ENCODE measurements at regions not wholly inside any gene's neighbourhood (a gene's known extent, or its start where the extent isn't known, plus 50 kb on each side); places are given as distances from the start of the nearest gene placed in this dataset.

- H3K36me3 ChIP-seq: no peaks in the 10 kb centered on the region
- H3K4me1 ChIP-seq (ENCODE audit: control insufficient read depth in 1 of 2, insufficient read depth in 1 of 2, low read depth in 1 of 2, low read length in 1 of 2): no peaks in the 10 kb centered on the region
- H3K4me3 ChIP-seq (ENCODE audit: low read depth in 1 of 2, low read length in 1 of 2): no peak overlapping the region
- H3K27me3 ChIP-seq: no peaks in the 10 kb centered on the region
- no peak for TF ChIP-seq CTCF (IDR thresholded peaks at IDR 0.05)
- H3K27ac ChIP-seq: no peak overlapping the region
- H3K9me3 ChIP-seq: no peaks in the 10 kb centered on the region
Observed at GRCh38 chr13:80083853-80084676, 256.9 kb downstream of the SPRY2 start.

- H3K4me3 ChIP-seq (ENCODE audit: low read depth in 1 of 2, low read length in 1 of 2): no peak overlapping the region
- no peaks in the 10 kb centered on the region for H3K36me3 ChIP-seq
- no peak for TF ChIP-seq CTCF (IDR thresholded peaks at IDR 0.05)
- H3K27ac ChIP-seq: no peak overlapping the region
- H3K27me3 ChIP-seq: no peaks in the 10 kb centered on the region
- no peaks in the 10 kb centered on the region for H3K4me1 ChIP-seq (ENCODE audit: control insufficient read depth in 1 of 2, insufficient read depth in 1 of 2, low read depth in 1 of 2, low read length in 1 of 2)
- H3K9me3 ChIP-seq: no peaks in the 10 kb centered on the region
Observed at GRCh38 chr13:80083081-80083852, 257.7 kb downstream of the SPRY2 start.

GRCh38 chr13:80082396-80083080, 258.4 kb downstream of the SPRY2 start:
- Histone ChIP-seq H3K9me3 (no peaks in the 10 kb centered on the region), H3K4me3 (ENCODE audit: low read depth in 1 of 2, low read length in 1 of 2) (no peak overlapping the region), H3K36me3 (no peaks in the 10 kb centered on the region), H3K4me1 (ENCODE audit: control insufficient read depth in 1 of 2, insufficient read depth in 1 of 2, low read depth in 1 of 2, low read length in 1 of 2) (no peaks in the 10 kb centered on the region), H3K27me3 (no peaks in the 10 kb centered on the region), H3K27ac (no peak overlapping the region)
- no peak for TF ChIP-seq CTCF (IDR thresholded peaks at IDR 0.05)

GRCh38 chr13:80074811-80075210, 266.1 kb downstream of the SPRY2 start:
- Histone ChIP-seq H3K4me1 (ENCODE audit: control insufficient read depth in 1 of 2, insufficient read depth in 1 of 2, low read depth in 1 of 2, low read length in 1 of 2) (no peaks in the 10 kb centered on the region), H3K4me3 (ENCODE audit: low read depth in 1 of 2, low read length in 1 of 2) (no peak overlapping the region), H3K27ac (no peak overlapping the region), H3K36me3 (no peaks in the 10 kb centered on the region), H3K27me3 (no peaks in the 10 kb centered on the region), H3K9me3 (no peaks in the 10 kb centered on the region)
- TF ChIP-seq CTCF (IDR thresholded peaks at IDR 0.05): no peak

GRCh38 chr13:80074143-80074752, 266.7 kb downstream of the SPRY2 start:
- TF ChIP-seq CTCF (IDR thresholded peaks at IDR 0.05): no peak
- H3K36me3 ChIP-seq: no peaks in the 10 kb centered on the region
- H3K9me3 ChIP-seq: no peaks in the 10 kb centered on the region
- H3K27me3 ChIP-seq: no peaks in the 10 kb centered on the region
- no peak overlapping the region for H3K27ac ChIP-seq
- H3K4me3 ChIP-seq (ENCODE audit: low read depth in 1 of 2, low read length in 1 of 2): no peak overlapping the region
- no peaks in the 10 kb centered on the region for H3K4me1 ChIP-seq (ENCODE audit: control insufficient read depth in 1 of 2, insufficient read depth in 1 of 2, low read depth in 1 of 2, low read length in 1 of 2)
